CD8-positive, alpha-beta memory T cell (primary cell): ENCODE measurements at regions not wholly inside any gene's neighbourhood (a gene's known extent, or its start where the extent isn't known, plus 50 kb on each side); places are given as distances from the start of the nearest gene placed in this dataset.
A peak's percentile ranks its signal among the peaks of the same experiment; 100 is the strongest.
"Not testable (repeated sequence)": the region's sequence is repeated elsewhere in the genome, so short reads cannot be mapped to it uniquely, and the experiment has no call there.

ENCODE experiments used
- CTCF ChIA-PET: fragments of 350-600 bp; sonication (Branson Sonifier 250); formaldehyde crosslinking; loops from one replicate; lab custom pipeline; 2021; ENCODE audit warnings: antibody characterized with exemption; lab: Charles Lee
- POLR2A ChIA-PET: fragments of 350-600 bp; sonication (Branson Sonifier 250); formaldehyde crosslinking; loops from one replicate; lab custom pipeline; 2021; ENCODE audit warnings: antibody characterized with exemption; lab: Charles Lee
- DNase-seq, 5 donors: peaks; one replicate each; pipeline versions ENCODE4 v3.0.0 to v3.0.0-alpha.2; 2020 to 2022; ENCODE audit warnings: mixed read lengths in 1 of 5
- H3K27ac ChIP-seq: one replicate; pipeline ENCODE4 v1.7.0; 2013; ENCODE audit warnings: low read depth, mild to moderate bottlenecking, low read length, moderate library complexity
- H3K27me3 ChIP-seq: 2 replicates; pipeline ENCODE4 v1.7.0; 2013; ENCODE audit warnings: low read length, mild to moderate bottlenecking; ENCODE audit not compliant: insufficient read depth, poor library complexity, severe bottlenecking
- H3K36me3 ChIP-seq: 2 replicates; pipeline ENCODE4 v1.7.0; 2013; ENCODE audit warnings: mild to moderate bottlenecking, low read length, moderate library complexity; ENCODE audit not compliant: insufficient read depth
- H3K4me1 ChIP-seq: 2 replicates; pipeline ENCODE4 v1.7.0; 2013; ENCODE audit warnings: mild to moderate bottlenecking, low read length, moderate library complexity; ENCODE audit not compliant: insufficient read depth
- H3K4me3 ChIP-seq: 2 replicates; pipeline ENCODE4 v1.7.0; 2013; ENCODE audit warnings: mild to moderate bottlenecking, low read length
- H3K9me3 ChIP-seq: 2 replicates; pipeline ENCODE4 v1.7.0; 2013; ENCODE audit warnings: mild to moderate bottlenecking, low read length
- H3K27ac Mint-ChIP-seq, 8 donors: one replicate each; pipeline ENCODE4 v1.8.0; 2020 to 2021; ENCODE audit warnings: mixed read lengths in 8 of 8, mild to moderate bottlenecking in 6 of 8, inconsistent platforms in 3 of 8, moderate library complexity in 3 of 8
- H3K27me3 Mint-ChIP-seq, 2 donors: one replicate each; pipeline ENCODE4 v1.8.0; 2020 to 2021; ENCODE audit warnings: mixed read lengths in 2 of 2, mild to moderate bottlenecking in 1 of 2, moderate library complexity in 1 of 2
- H3K36me3 Mint-ChIP-seq, 3 donors: one replicate each; pipeline ENCODE4 v1.8.0; 2020 to 2021; ENCODE audit warnings: mixed read lengths in 3 of 3, inconsistent platforms in 1 of 3, mild to moderate bottlenecking in 1 of 3
- H3K4me1 Mint-ChIP-seq, 3 donors: one replicate each; pipeline ENCODE4 v1.8.0; 2020 to 2021; ENCODE audit warnings: mixed read lengths in 3 of 3, inconsistent platforms in 1 of 3, mild to moderate bottlenecking in 1 of 3
- H3K4me3 Mint-ChIP-seq, 7 donors: one replicate each; pipeline ENCODE4 v1.8.0; 2020 to 2021; ENCODE audit warnings: mixed read lengths in 7 of 7, mild to moderate bottlenecking in 6 of 7, moderate library complexity in 4 of 7, inconsistent platforms in 2 of 7
- H3K9me3 Mint-ChIP-seq, 5 donors: one replicate each; pipeline ENCODE4 v1.8.0; 2020 to 2022; ENCODE audit warnings: mixed read lengths in 5 of 5, mild to moderate bottlenecking in 3 of 5, moderate library complexity in 2 of 5, inconsistent platforms in 1 of 5

DNA sequence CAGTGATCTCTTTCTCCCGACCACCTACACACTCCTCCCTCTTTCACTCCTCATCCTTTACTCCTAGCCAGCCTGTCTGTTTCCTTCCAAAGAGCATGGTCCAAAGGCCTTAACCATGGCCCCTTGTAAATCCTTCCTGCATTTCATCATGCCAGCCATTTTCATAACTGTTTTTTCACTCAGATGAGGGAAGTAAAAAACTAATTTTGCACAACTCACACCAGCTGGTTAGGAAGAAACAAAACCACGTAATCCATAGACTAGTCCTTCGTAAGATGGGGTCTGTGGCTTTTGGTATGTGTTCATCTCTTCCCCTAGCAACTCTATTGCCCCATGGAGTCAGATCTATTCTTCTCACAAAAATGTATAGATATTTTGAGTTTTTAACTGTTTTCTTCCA, 187.8 kb downstream of the SHOX2 start:
- CTCF ChIA-PET: no interaction called here
- no peaks in the 10 kb centered on the region for H3K9me3 ChIP-seq

GRCh38 chr3:157916672-157917071, 189.5 kb downstream of the SHOX2 start:
- Histone ChIP-seq H3K27ac (no peak overlapping the region), H3K9me3 (no peaks in the 10 kb centered on the region), H3K4me1 (no peaks in the 10 kb centered on the region), H3K4me3 (no peak overlapping the region), H3K27me3 (no peaks in the 10 kb centered on the region), H3K36me3 (no peaks in the 10 kb centered on the region)
- Mint-ChIP-seq H3K9me3 (no peaks in the 10 kb centered on the region), H3K27me3 (peaks cover 0 to 3% of the 10 kb centered on the region in 2 donors), H3K36me3 (no peaks in the 10 kb centered on the region), H3K4me3 (no peak overlapping the region), H3K4me1 (no peaks in the 10 kb centered on the region), H3K27ac (no peak overlapping the region)
- no peak for DNase-seq
- CTCF ChIA-PET: no interaction called here
- POLR2A ChIA-PET: no interaction called here

More for the DNA sequence above, 187.8 kb downstream of the SHOX2 start:
- Mint-ChIP-seq H3K9me3 (no peaks in the 10 kb centered on the region), H3K4me1 (no peaks in the 10 kb centered on the region), H3K36me3 (no peaks in the 10 kb centered on the region), H3K4me3 (no peak overlapping the region), H3K27ac (peak overlapping the region in 1 of 8 donors; percentile 10), H3K27me3 (peaks cover 0 to 3% of the 10 kb centered on the region in 2 donors)
- no peak for DNase-seq
- POLR2A ChIA-PET: no interaction called here
- H3K27me3 ChIP-seq: no peaks in the 10 kb centered on the region
- no peak overlapping the region for H3K4me3 ChIP-seq
- H3K36me3 ChIP-seq: no peaks in the 10 kb centered on the region
- H3K4me1 ChIP-seq: no peaks in the 10 kb centered on the region
- no peak overlapping the region for H3K27ac ChIP-seq

GRCh38 chr3:157914882-157915281, 191.3 kb downstream of the SHOX2 start:
- H3K4me1 ChIP-seq: no peaks in the 10 kb centered on the region
- no peak overlapping the region for H3K27ac ChIP-seq
- Mint-ChIP-seq H3K36me3 (no peaks in the 10 kb centered on the region), H3K4me3 (no peak overlapping the region), H3K27me3 (peaks cover 0 to 3% of the 10 kb centered on the region in 2 donors), H3K9me3 (no peaks in the 10 kb centered on the region), H3K27ac (no peak overlapping the region), H3K4me1 (no peaks in the 10 kb centered on the region)
- ChIA-PET CTCF (no interaction called here), POLR2A (no interaction called here)
- no peaks in the 10 kb centered on the region for H3K36me3 ChIP-seq
- H3K27me3 ChIP-seq: no peaks in the 10 kb centered on the region
- no peak for DNase-seq
- H3K4me3 ChIP-seq: no peak overlapping the region
- H3K9me3 ChIP-seq: no peaks in the 10 kb centered on the region

- Mint-ChIP-seq H3K27ac (no peak overlapping the region), H3K9me3 (peaks cover 0 to 1% (median 0%) of the 10 kb centered on the region in 5 donors), H3K27me3 (peaks cover 0 to 5% of the 10 kb centered on the region in 2 donors), H3K4me1 (no peaks in the 10 kb centered on the region), H3K4me3 (no peak overlapping the region), H3K36me3 (no peaks in the 10 kb centered on the region)
- Histone ChIP-seq H3K36me3 (no peaks in the 10 kb centered on the region), H3K9me3 (no peaks in the 10 kb centered on the region), H3K27ac (no peak overlapping the region), H3K4me3 (no peak overlapping the region), H3K4me1 (no peaks in the 10 kb centered on the region), H3K27me3 (no peaks in the 10 kb centered on the region)
- POLR2A ChIA-PET: no interaction called here
- no peak for DNase-seq
- CTCF ChIA-PET: no interaction called here
These were observed 192.5 kb downstream of the SHOX2 start for GRCh38 chr3:157913741-157914150.

DNA sequence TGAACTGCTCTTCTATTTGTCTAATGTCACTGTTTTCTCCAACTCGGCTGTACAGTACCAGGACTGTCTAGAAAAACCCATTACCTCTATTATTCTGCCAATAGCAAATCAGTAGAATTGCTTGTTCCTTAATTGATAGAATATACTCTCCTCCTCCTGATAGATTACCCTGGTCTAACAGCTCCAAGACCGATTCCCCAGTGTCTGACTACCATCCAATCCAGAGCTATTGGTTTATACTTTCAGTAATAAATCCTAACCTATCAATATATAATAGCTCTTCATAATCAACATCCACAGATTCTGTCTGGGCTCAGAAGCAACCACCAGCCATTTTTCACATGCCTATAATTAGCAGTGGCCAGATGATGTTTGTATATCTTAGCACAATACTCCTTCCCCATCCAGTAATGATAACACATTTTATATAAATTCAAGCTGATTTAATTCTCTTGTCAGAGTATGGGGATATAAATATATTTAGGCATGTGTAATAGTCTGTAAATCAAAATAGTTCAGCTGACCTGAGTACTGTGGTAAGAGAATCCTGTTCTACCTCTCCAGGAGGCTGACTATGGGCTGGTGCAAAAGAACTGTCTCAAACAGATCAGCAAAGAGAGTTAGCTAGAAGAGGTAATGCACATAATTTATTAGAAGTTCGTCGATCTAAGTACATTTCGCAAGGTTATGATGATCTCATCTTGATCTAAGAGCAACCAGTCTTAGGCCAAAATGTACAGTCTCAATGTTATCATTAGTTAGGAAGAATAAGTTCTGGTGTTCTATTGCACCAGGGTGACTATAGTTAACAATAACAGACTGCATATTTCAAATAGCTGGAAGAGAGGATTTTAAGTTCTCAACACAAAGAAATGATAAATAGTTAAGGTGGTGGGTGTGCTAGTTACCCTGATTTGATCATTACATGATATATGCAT, 193.4 kb downstream of the SHOX2 start:
- POLR2A ChIA-PET: no interaction called here
- H3K4me1 Mint-ChIP-seq: no peaks in the 10 kb centered on the region
- CTCF ChIA-PET: no interaction called here
- H3K4me3 ChIP-seq: no peak overlapping the region
- H3K27ac ChIP-seq: no peak overlapping the region
- no peak overlapping the region for H3K4me3 Mint-ChIP-seq
- no peaks in the 10 kb centered on the region for H3K9me3 ChIP-seq
- H3K27me3 Mint-ChIP-seq: peaks cover 0 to 3% of the 10 kb centered on the region in 2 donors
- H3K36me3 Mint-ChIP-seq: no peaks in the 10 kb centered on the region
- no peak overlapping the region for H3K27ac Mint-ChIP-seq
- H3K27me3 ChIP-seq: no peaks in the 10 kb centered on the region
- H3K36me3 ChIP-seq: no peaks in the 10 kb centered on the region
- H3K9me3 Mint-ChIP-seq: peaks cover 0 to 1% (median 0%) of the 10 kb centered on the region in 5 donors
- no peaks in the 10 kb centered on the region for H3K4me1 ChIP-seq
- no peak for DNase-seq

- no peaks in the 10 kb centered on the region for H3K36me3 Mint-ChIP-seq
These were observed 199.6 kb downstream of the SHOX2 start for GRCh38 chr3:157906627-157907026.

GRCh38 chr3:157905885-157906284, 200.3 kb downstream of the SHOX2 start:
- no peak overlapping the region for H3K27ac Mint-ChIP-seq
- POLR2A ChIA-PET: no interaction called here
- Histone ChIP-seq H3K9me3 (no peaks in the 10 kb centered on the region), H3K4me3 (no peak overlapping the region), H3K36me3 (no peaks in the 10 kb centered on the region), H3K4me1 (no peaks in the 10 kb centered on the region), H3K27ac (no peak overlapping the region), H3K27me3 (no peaks in the 10 kb centered on the region)
- DNase-seq: no peak
- no peaks in the 10 kb centered on the region for H3K36me3 Mint-ChIP-seq
- H3K4me3 Mint-ChIP-seq: no peak overlapping the region
- peaks cover 4 to 11% (median 7%) of the 10 kb centered on the region in 5 donors for H3K9me3 Mint-ChIP-seq
- no peaks in the 10 kb centered on the region for H3K4me1 Mint-ChIP-seq
- peaks cover 0 to 2% of the 10 kb centered on the region in 2 donors for H3K27me3 Mint-ChIP-seq
- CTCF ChIA-PET: no interaction called here

More at GRCh38 chr3:157906627-157907026, 199.6 kb downstream of the SHOX2 start:
- Mint-ChIP-seq H3K4me1 (no peaks in the 10 kb centered on the region), H3K27ac (no peak overlapping the region), H3K4me3 (no peak overlapping the region), H3K9me3 (peaks cover 4 to 11% (median 7%) of the 10 kb centered on the region in 5 donors), H3K27me3 (peaks cover 0 to 2% of the 10 kb centered on the region in 2 donors)
- no peak overlapping the region for H3K27ac ChIP-seq
- ChIA-PET POLR2A (no interaction called here), CTCF (no interaction called here)
- no peak for DNase-seq
- H3K4me1 ChIP-seq: no peaks in the 10 kb centered on the region
- no peaks in the 10 kb centered on the region for H3K27me3 ChIP-seq
- H3K9me3 ChIP-seq: no peaks in the 10 kb centered on the region
- H3K4me3 ChIP-seq: no peak overlapping the region
- no peaks in the 10 kb centered on the region for H3K36me3 ChIP-seq

DNA sequence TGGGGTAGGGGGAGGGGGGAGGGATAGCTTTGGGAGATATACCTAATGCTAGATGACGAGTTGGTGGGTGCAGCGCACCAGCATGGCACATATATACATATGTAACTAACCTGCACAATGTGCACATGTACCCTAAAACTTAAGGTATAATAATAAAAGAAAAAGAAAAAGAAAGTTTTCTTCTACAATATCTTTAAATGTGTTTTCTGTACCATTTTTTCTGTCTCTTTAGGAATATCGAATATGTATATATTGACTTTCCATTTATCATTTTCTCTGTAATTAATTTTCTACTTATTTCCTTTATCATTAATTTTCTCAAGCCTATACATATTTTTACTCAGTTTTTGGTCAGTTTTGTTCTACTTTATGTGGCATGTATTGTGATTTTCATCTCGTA, 203.5 kb downstream of the SHOX2 start:
- H3K27ac ChIP-seq, H3K9me3 ChIP-seq, CTCF ChIA-PET, DNase-seq, POLR2A ChIA-PET, H3K27me3 Mint-ChIP-seq, H3K36me3 Mint-ChIP-seq, H3K4me1 Mint-ChIP-seq, H3K27me3 ChIP-seq, H3K4me3 ChIP-seq, H3K4me1 ChIP-seq, H3K4me3 Mint-ChIP-seq, H3K36me3 ChIP-seq, H3K27ac Mint-ChIP-seq: not testable (repeated sequence)
- H3K9me3 Mint-ChIP-seq: peaks cover 6 to 11% (median 7%) of the 10 kb centered on the region in 5 donors
